Tibial nerve (tissue), 4 donors: ENCODE measurements at regions not wholly inside any gene's neighbourhood (a gene's known extent, or its start where the extent isn't known, plus 50 kb on each side); places are given as distances from the start of the nearest gene placed in this dataset.

Experiments
- DNase-seq, 2 donors: peaks; one replicate each; pipeline ENCODE4 v3.0.0-alpha.2; 2019; ENCODE audit warnings: low spot score in 2 of 2
- H3K27ac ChIP-seq, 4 donors: fragments of 200-600 bp; sonication (generic) in 3 of 4; one replicate each; pipeline ENCODE4 v1.5.1; 2017 to 2019; ENCODE audit warnings: mild to moderate bottlenecking in 1 of 4
- H3K27me3 ChIP-seq, 2 donors: fragments of 200-600 bp; sonication (generic) in 1 of 2; one replicate each; pipeline versions ENCODE4 v1.5.1 to v1.6.0; 2017 to 2019
- H3K36me3 ChIP-seq, 3 donors: fragments of 200-600 bp; sonication (generic); one replicate each; pipeline ENCODE4 v1.5.1; 2018 to 2019
- H3K4me1 ChIP-seq, 4 donors: fragments of 200-600 bp; sonication (generic) in 3 of 4; one replicate each; pipeline ENCODE4 v1.5.1; 2017 to 2019
- H3K4me3 ChIP-seq, 4 donors: fragments of 200-600 bp; sonication (generic) in 3 of 4; one replicate each; pipeline ENCODE4 v1.5.1; 2017 to 2019; ENCODE audit warnings: mild to moderate bottlenecking in 1 of 4, moderate library complexity in 1 of 4
- H3K9me3 ChIP-seq, 4 donors: fragments of 200-600 bp; sonication (generic) in 3 of 4; one replicate each; pipeline ENCODE4 v1.5.1; 2017 to 2019
- EP300 ChIP-seq, 2 donors: sonication (generic); formaldehyde crosslinking; IDR thresholded peaks; one replicate each; pipeline ENCODE4 v1.6.1; 2017; ENCODE audit warnings: antibody characterized with exemption in 2 of 2, mild to moderate bottlenecking in 1 of 2
- POLR2A ChIP-seq, 2 donors: fragments of 450-650 bp; IDR thresholded peaks; one replicate each; pipeline ENCODE4 v1.6.1; 2017; ENCODE audit warnings: antibody characterized with exemption in 2 of 2, mild to moderate bottlenecking in 2 of 2, moderate library complexity in 2 of 2
- WGBS, 2 donors: methylation state at CpG; one replicate each; pipeline ENCODE4 v1.1.5; 2018; 5-methylcytosine and 5-hydroxymethylcytosine counted together
- TF ChIP-seq, protein P1 (sequence below), 5 experiments: fragments of 200-600 bp in 3 of 5; fragments of 450-650 bp in 2 of 5; sonication (generic) in 3 of 5; IDR thresholded peaks; one replicate each; pipeline ENCODE4 v1.5.1; 2016 to 2019; ENCODE audit warnings: antibody characterized with exemption in 5 of 5, mild to moderate bottlenecking in 3 of 5, moderate library complexity in 2 of 5

DNA sequence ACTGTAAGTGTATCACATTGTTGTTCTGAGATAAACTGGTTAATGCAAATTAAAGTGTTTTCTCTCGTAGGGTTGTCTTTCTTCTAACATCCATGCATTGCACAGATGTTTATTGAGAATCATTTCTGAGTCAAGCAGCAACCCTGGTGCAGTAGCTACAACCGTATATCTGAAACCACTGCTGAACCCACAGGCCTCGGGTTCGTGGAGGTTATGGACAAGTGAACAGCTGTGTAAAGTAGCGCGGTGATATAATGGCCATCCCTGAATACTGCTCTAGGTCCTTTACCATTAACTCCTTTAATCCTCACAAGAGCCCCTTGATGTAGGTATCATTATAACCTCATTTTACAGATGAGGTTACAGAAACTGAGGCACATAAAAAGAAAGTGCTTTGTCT is 486.1 kb upstream of the TMEM132C start:
- H3K4me1 ChIP-seq, result peaks cover 0 to 15% (median under 1%) of the 10 kb centered on the region in 4 donors
- 51 to 57% methylated on average over 6 of the region's 6 CpGs for WGBS, 2 donors

DNA sequence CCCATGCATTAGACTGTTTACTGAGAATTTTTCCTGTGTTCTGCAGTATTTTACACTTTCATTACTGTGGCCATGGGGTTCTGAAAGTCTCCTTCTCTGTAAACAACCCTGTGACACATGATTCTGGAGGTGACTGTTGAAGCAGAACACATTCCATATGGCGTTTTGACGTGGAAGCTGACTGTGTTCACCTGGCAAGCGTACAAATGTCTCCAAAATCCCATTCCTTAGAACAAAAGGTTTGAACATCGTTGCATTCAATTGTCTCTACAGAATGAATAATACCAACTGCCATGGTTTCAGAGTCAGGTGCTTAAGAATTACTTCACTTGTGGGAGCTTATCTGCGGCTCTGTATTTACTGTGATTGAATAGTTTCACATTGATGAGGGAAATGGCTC is 485.6 kb upstream of the TMEM132C start:
- no peaks in the 10 kb centered on the region for H3K9me3 ChIP-seq
- WGBS, 2 donors, result 89 to 92% methylated on average over 5 of the region's 5 CpGs
- no peak overlapping the region for H3K27ac ChIP-seq
- no peaks in the 10 kb centered on the region for H3K36me3 ChIP-seq
- no peaks in the 10 kb centered on the region for H3K27me3 ChIP-seq
- TF ChIP-seq, protein P1, sequence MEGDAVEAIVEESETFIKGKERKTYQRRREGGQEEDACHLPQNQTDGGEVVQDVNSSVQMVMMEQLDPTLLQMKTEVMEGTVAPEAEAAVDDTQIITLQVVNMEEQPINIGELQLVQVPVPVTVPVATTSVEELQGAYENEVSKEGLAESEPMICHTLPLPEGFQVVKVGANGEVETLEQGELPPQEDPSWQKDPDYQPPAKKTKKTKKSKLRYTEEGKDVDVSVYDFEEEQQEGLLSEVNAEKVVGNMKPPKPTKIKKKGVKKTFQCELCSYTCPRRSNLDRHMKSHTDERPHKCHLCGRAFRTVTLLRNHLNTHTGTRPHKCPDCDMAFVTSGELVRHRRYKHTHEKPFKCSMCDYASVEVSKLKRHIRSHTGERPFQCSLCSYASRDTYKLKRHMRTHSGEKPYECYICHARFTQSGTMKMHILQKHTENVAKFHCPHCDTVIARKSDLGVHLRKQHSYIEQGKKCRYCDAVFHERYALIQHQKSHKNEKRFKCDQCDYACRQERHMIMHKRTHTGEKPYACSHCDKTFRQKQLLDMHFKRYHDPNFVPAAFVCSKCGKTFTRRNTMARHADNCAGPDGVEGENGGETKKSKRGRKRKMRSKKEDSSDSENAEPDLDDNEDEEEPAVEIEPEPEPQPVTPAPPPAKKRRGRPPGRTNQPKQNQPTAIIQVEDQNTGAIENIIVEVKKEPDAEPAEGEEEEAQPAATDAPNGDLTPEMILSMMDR (IDR thresholded peaks at IDR 0.05), result no peak
- no peak for TF ChIP-seq POLR2A (IDR thresholded peaks at IDR 0.05)
- TF ChIP-seq EP300 (IDR thresholded peaks at IDR 0.05), result no peak
- H3K4me1 ChIP-seq, result peaks cover 0 to 18% (median 2%) of the 10 kb centered on the region in 4 donors
- no peak for DNase-seq
- H3K4me3 ChIP-seq, result no peak overlapping the region

More for the DNA sequence above, 486.1 kb upstream of the TMEM132C start:
- no peak overlapping the region for H3K27ac ChIP-seq
- H3K27me3 ChIP-seq, result no peaks in the 10 kb centered on the region
- no peaks in the 10 kb centered on the region for H3K9me3 ChIP-seq
- TF ChIP-seq EP300 (IDR thresholded peaks at IDR 0.05) (no peak), POLR2A (IDR thresholded peaks at IDR 0.05) (no peak)
- TF ChIP-seq, protein P1 (IDR thresholded peaks at IDR 0.05), result no peak
- DNase-seq, result no peak
- H3K36me3 ChIP-seq, result no peaks in the 10 kb centered on the region
- H3K4me3 ChIP-seq, result no peak overlapping the region

DNA sequence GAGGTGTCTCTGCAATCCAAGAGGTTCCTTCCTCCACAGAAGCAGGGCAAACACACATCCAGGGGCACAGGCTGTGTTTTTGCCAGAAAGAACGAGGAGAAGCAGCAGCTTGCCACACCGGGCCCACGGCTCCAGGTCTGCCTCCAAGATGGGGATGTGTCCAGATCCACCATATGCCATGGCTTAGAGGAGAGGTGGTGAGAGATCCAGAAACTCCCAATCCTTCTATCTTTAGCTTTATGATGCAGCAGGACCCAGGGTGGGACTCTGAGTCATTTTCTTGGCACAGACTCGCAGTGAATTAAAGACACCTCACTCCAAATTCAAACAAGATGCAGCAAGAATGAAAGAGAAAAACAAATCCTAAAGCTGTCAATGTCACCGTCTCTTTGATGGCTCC is 481.4 kb upstream of the TMEM132C start:
- Histone ChIP-seq H3K4me1 (peaks cover 0 to 18% (median 2%) of the 10 kb centered on the region in 4 donors), H3K4me3 (no peak overlapping the region), H3K36me3 (no peaks in the 10 kb centered on the region), H3K9me3 (no peaks in the 10 kb centered on the region), H3K27me3 (no peaks in the 10 kb centered on the region), H3K27ac (no peak overlapping the region)
- WGBS, 2 donors, result 54 to 57% methylated on average over 5 of the region's 5 CpGs
- DNase-seq, result no peak
- TF ChIP-seq, protein P1 (IDR thresholded peaks at IDR 0.05), result no peak
- TF ChIP-seq POLR2A (IDR thresholded peaks at IDR 0.05) (no peak), EP300 (IDR thresholded peaks at IDR 0.05) (no peak)

DNA sequence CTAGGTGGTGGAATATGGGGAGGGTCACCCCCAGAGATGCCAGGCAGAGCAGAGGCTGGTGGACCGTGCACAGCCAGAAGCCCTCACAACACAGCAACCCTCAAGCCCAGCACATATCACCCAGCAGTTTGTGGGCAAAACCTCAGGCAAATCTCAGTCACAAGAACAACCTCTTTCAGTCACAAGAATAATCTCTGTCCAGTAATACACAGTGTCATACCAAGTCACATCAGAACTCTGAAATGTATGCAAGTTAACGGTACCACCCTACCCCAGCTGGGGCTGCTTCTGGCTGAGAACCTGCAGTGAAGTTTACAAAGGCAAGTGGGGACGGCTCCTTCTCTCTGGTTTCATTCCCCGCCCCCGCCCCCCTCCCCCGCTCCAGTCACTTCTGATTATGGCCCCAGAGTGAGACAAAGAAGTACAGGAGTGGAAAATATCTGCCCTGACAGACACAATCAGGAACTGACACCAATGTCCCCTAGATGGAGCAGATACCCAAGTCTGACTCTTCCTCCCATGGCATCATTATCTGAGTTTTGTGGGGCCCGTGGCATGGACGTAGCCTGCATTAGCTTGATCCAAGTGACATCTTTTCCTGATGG is 480.9 kb upstream of the TMEM132C start:
- Histone ChIP-seq H3K4me3 (no peak overlapping the region), H3K4me1 (peaks cover 0 to 18% (median 2%) of the 10 kb centered on the region in 4 donors), H3K9me3 (no peaks in the 10 kb centered on the region), H3K27ac (no peak overlapping the region), H3K36me3 (no peaks in the 10 kb centered on the region), H3K27me3 (no peaks in the 10 kb centered on the region)
- WGBS, 2 donors, result 60 to 68% methylated on average over 8 of the region's 8 CpGs
- DNase-seq, result no peak
- TF ChIP-seq EP300 (IDR thresholded peaks at IDR 0.05) (no peak), POLR2A (IDR thresholded peaks at IDR 0.05) (no peak)
- TF ChIP-seq, protein P1 (IDR thresholded peaks at IDR 0.05), result no peak

DNA sequence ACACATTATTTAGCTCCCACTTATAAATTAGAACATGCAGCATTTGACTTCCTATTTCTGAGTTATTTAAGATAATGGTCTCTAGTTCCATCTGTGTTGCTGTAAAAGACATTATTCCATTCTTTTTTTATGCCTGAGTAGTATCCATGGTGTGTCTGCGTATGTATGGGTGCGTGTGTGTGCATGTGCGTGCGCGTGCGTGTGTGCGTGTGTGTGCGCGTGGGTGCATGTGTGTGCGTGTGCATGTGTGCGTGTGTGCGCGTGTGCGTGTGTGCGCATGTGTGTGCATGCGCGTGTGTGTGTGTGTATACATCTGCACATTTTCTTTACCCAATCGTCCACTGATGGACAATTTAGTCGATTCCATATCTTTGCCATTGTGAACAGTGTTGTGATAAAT is 479.4 kb upstream of the TMEM132C start:
- H3K4me3 ChIP-seq, result no peak overlapping the region
- H3K27me3 ChIP-seq, result no peaks in the 10 kb centered on the region
- no peaks in the 10 kb centered on the region for H3K36me3 ChIP-seq
- no peak overlapping the region for H3K27ac ChIP-seq
- DNase-seq, result no peak
- WGBS, 2 donors, result 80 to 83% methylated on average over 19 of the region's 19 CpGs
- H3K9me3 ChIP-seq, result no peaks in the 10 kb centered on the region
- peaks cover 0 to 18% (median 2%) of the 10 kb centered on the region in 4 donors for H3K4me1 ChIP-seq
- TF ChIP-seq POLR2A (IDR thresholded peaks at IDR 0.05) (no peak), EP300 (IDR thresholded peaks at IDR 0.05) (no peak)
- TF ChIP-seq, protein P1 (IDR thresholded peaks at IDR 0.05), result no peak
